HUDEP-2 (cell line): ENCODE measurements at regions not wholly inside any gene's neighbourhood (a gene's known extent, or its start where the extent isn't known, plus 50 kb on each side); places are given as distances from the start of the nearest gene placed in this dataset.

Source experiments
- DNase-seq, 76 experiments: peaks; one replicate each; lab custom pipeline; 2025; ENCODE audit not compliant: unreplicated experiment in 76 of 76; lab: John Stamatoyannopoulos, UW

- DNase-seq = no peak
These were observed 291.6 kb upstream of the HSFY2 start for GRCh38 chrY:19065119-19065518.

GRCh38 chrY:19059733-19060132, 286.2 kb upstream of the HSFY2 start:
- DNase-seq = no peak

- DNase-seq = peak in 2 of 76 experiments; percentile 0 to 1
These were observed 285.4 kb upstream of the HSFY2 start for GRCh38 chrY:19058831-19059370.

- no peak for DNase-seq
These were observed 282.6 kb upstream of the HSFY2 start for GRCh38 chrY:19056138-19056469.

GRCh38 chrY:19055232-19056137, 281.9 kb upstream of the HSFY2 start:
- no peak for DNase-seq

- no peak for DNase-seq
These were observed 280.3 kb upstream of the HSFY2 start for GRCh38 chrY:19053806-19054205.

- no peak for DNase-seq
These were observed 277.5 kb upstream of the HSFY2 start for GRCh38 chrY:19051021-19051420.

GRCh38 chrY:19042984-19043442, 269.5 kb upstream of the HSFY2 start:
- DNase-seq = no peak

- DNase-seq = no peak
These were observed 268.9 kb upstream of the HSFY2 start for GRCh38 chrY:19042306-19042958.

- DNase-seq = no peak
These were observed 253.1 kb upstream of the HSFY2 start for GRCh38 chrY:19026631-19027030.

GRCh38 chrY:19023934-19024333, 250.4 kb upstream of the HSFY2 start:
- DNase-seq = peak in 1 of 76 experiments; percentile 3

- no peak for DNase-seq
These were observed 246.7 kb upstream of the HSFY2 start for GRCh38 chrY:19020193-19020592.

- no peak for DNase-seq
These were observed 243.5 kb upstream of the HSFY2 start for GRCh38 chrY:19016990-19017389.

- DNase-seq = peak in 10 of 76 experiments; percentile 0 to 15 (median 2)
These were observed 242.3 kb upstream of the HSFY2 start for GRCh38 chrY:19015854-19016253.

GRCh38 chrY:19015213-19015612, 241.7 kb upstream of the HSFY2 start:
- DNase-seq = no peak

- no peak for DNase-seq
These were observed 239.4 kb upstream of the HSFY2 start for GRCh38 chrY:19012985-19013384.

GRCh38 chrY:19011605-19012090, 238.1 kb upstream of the HSFY2 start:
- no peak for DNase-seq

GRCh38 chrY:19006234-19006633, 232.7 kb upstream of the HSFY2 start:
- no peak for DNase-seq

GRCh38 chrY:19005579-19005978, 232.0 kb upstream of the HSFY2 start:
- DNase-seq = no peak

GRCh38 chrY:18997635-18998240, 224.2 kb upstream of the HSFY2 start:
- DNase-seq = no peak

- no peak for DNase-seq
These were observed 219.9 kb upstream of the HSFY2 start for GRCh38 chrY:18993480-18993879.
